ENCODE measurements at regions not wholly inside any gene's neighbourhood (a gene's known extent, or its start where the extent isn't known, plus 50 kb on each side); places are given as distances from the start of the nearest gene placed in this dataset.

DNA sequence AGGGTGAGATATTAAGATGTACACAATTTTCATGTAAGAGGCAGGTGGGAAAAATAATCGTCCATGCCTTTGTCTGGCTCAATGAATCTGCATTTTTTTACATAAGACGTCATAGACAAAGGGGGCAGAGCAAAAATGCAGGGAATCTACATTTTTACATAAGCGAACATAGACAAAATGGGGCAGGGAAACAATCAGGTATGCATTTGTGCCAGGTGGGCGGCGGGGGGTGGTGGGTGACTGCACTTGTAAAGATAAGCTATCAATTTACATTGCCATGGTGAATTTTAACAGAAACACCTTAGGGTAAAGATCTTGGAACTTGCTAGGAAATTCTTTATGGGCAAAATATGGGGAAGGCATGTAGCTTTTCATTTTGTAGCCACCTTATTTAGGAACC, 96.3 kb upstream of the CES5A start:
- H3K27me3 ChIP-seq (replicated peaks; ENCODE audit: control insufficient read depth, insufficient read depth, low read length): no peaks in the 10 kb centered on the region; the same call in 1 of the 2 replicates
- no peak for DNase-seq (ENCODE audit: extremely low read depth, insufficient read length)
- no peaks in the 10 kb centered on the region for H3K36me3 ChIP-seq (ENCODE audit: control insufficient read depth, insufficient read depth, low read length)
- TF ChIP-seq, protein P1, sequence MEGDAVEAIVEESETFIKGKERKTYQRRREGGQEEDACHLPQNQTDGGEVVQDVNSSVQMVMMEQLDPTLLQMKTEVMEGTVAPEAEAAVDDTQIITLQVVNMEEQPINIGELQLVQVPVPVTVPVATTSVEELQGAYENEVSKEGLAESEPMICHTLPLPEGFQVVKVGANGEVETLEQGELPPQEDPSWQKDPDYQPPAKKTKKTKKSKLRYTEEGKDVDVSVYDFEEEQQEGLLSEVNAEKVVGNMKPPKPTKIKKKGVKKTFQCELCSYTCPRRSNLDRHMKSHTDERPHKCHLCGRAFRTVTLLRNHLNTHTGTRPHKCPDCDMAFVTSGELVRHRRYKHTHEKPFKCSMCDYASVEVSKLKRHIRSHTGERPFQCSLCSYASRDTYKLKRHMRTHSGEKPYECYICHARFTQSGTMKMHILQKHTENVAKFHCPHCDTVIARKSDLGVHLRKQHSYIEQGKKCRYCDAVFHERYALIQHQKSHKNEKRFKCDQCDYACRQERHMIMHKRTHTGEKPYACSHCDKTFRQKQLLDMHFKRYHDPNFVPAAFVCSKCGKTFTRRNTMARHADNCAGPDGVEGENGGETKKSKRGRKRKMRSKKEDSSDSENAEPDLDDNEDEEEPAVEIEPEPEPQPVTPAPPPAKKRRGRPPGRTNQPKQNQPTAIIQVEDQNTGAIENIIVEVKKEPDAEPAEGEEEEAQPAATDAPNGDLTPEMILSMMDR (IDR thresholded peaks at IDR 0.05; ENCODE audit: insufficient read depth, low read length, poor library complexity, severe bottlenecking): no peak
- H3K4me3 ChIP-seq (replicated peaks; ENCODE audit: low read depth, low read length): no peak overlapping the region

DNA sequence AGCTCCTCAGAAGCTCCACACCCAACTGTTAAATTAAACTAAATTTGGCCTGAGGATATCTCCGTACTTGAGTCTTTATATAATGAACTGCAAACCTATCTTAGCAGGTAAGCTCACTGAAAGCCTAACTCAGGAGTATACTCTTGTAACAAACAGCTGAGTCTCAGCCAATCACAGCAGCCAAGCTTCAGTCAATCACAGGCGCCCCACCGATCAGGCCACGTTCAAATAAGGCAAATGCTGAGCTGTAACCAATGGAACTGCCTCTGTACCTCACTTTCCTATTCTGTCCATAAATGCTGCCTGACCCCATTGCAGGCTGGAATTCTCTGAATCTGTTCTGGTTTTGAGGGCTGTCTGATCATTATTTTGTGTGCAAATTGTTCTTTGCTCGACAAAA, 93.0 kb upstream of the CES5A start:
- no peak overlapping the region for H3K4me3 ChIP-seq (replicated peaks; ENCODE audit: low read depth, low read length)
- TF ChIP-seq, protein P1 (IDR thresholded peaks at IDR 0.05; ENCODE audit: insufficient read depth, low read length, poor library complexity, severe bottlenecking): no peak
- no peaks in the 10 kb centered on the region for H3K36me3 ChIP-seq (ENCODE audit: control insufficient read depth, insufficient read depth, low read length)
- peaks cover 1% of the 10 kb centered on the region; the same call in 1 of the 2 replicates for H3K27me3 ChIP-seq (replicated peaks; ENCODE audit: control insufficient read depth, insufficient read depth, low read length)
- no peak for DNase-seq (ENCODE audit: extremely low read depth, insufficient read length)

DNA sequence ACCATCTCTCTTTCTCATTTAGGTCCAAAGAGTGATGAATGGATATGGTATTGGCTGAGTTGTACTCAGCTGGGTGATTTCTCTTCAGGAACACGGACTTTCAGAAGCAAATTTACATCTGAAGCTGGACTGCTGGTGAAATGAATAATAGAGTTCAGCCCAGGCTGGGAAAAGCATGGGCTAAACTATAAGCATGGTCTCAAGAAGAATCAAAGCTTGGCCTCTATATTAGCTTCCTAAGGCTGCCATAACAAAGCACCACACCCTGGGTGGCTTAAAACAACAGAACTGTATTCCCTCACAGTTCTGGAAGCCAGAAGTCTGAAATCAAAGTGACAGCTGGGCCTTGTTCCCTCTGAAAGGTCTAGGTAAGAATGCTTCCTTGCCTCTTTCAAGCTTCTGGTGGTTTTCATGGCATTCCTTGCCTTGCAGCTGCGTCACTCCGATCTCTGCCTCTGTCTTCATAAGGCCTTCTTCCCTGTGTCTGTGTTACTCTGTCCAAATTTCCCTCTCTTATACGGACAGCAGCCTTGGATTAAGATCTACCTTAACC, 89.8 kb upstream of the CES5A start:
- Histone ChIP-seq H3K27me3 (replicated peaks; ENCODE audit: control insufficient read depth, insufficient read depth, low read length) (peaks cover 1% of the 10 kb centered on the region; the same call in 1 of the 2 replicates), H3K4me3 (replicated peaks; ENCODE audit: low read depth, low read length) (no peak overlapping the region), H3K36me3 (ENCODE audit: control insufficient read depth, insufficient read depth, low read length) (no peaks in the 10 kb centered on the region)
- TF ChIP-seq, protein P1 (IDR thresholded peaks at IDR 0.05; ENCODE audit: insufficient read depth, low read length, poor library complexity, severe bottlenecking): no peak
- DNase-seq (ENCODE audit: extremely low read depth, insufficient read length): no peak

DNA sequence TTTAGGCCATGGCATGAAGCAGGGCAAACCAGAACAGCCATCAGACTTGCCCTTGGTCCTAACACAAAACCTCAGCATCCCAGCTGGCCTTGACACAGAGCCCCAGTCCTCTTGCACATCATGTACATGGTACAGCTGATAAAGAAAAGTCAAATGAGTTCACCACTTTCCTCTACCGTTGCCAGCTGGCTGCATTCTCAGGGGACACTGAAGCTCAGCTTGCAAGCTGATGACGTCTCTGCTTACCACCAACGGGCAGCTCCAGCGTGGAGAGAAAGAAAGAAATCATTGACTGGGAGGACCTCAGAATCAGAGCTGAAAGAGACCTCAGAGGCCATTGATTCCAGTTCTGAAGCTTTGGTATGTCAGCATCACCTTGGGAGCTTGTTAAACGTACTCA, 80.7 kb upstream of the CES5A start:
- TF ChIP-seq, protein P1 (IDR thresholded peaks at IDR 0.05; ENCODE audit: insufficient read depth, low read length, poor library complexity, severe bottlenecking): no peak
- no peak for DNase-seq (ENCODE audit: extremely low read depth, insufficient read length)
- H3K4me3 ChIP-seq (replicated peaks; ENCODE audit: low read depth, low read length): no peak overlapping the region
- no peaks in the 10 kb centered on the region for H3K36me3 ChIP-seq (ENCODE audit: control insufficient read depth, insufficient read depth, low read length)
- no peaks in the 10 kb centered on the region; the same call in 1 of the 2 replicates for H3K27me3 ChIP-seq (replicated peaks; ENCODE audit: control insufficient read depth, insufficient read depth, low read length)

DNA sequence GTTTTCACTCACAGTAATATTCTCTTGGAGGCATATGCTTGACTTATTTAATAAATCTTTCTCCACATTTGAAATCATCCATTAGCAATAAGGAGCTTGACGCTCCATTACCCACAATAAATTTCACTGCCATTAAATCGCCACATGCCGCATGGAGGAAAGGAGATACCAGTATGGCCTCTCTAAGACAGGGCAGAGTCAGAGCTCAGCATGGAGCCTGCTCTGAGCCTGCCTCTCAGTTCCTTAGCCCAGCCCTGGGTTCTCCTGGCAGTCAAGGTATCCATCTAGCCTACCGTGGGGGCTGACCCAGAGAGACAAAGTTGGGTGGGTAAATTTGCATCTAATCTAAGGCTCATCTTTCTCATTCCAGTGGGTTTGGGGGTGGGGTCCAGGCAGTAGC, 80.3 kb upstream of the CES5A start:
- Histone ChIP-seq H3K4me3 (replicated peaks; ENCODE audit: low read depth, low read length) (no peak overlapping the region), H3K36me3 (ENCODE audit: control insufficient read depth, insufficient read depth, low read length) (no peaks in the 10 kb centered on the region), H3K27me3 (replicated peaks; ENCODE audit: control insufficient read depth, insufficient read depth, low read length) (no peaks in the 10 kb centered on the region; the same call in 1 of the 2 replicates)
- TF ChIP-seq, protein P1 (IDR thresholded peaks at IDR 0.05; ENCODE audit: insufficient read depth, low read length, poor library complexity, severe bottlenecking): no peak
- DNase-seq (ENCODE audit: extremely low read depth, insufficient read length): no peak

DNA sequence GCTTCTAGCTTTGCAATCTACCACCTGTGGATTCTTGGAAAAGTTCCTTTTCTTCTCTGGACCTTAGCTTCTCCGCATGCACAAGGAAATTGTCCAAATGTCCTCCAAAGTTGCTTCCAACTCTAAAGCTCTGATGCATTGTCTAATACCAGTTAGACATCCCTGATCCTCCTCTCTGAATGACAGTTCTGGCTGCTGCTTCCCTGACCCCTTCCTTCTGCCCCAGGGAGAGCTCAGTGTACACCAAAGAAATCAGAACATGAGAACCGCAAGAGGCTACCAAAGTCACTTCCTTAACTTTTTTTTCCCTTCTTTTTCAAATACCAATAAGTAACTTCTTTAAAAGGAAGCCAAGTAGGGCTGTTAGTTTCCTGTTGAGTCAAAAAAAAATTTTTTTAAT, 79.7 kb upstream of the CES5A start:
- H3K27me3 ChIP-seq (replicated peaks; ENCODE audit: control insufficient read depth, insufficient read depth, low read length): no peaks in the 10 kb centered on the region; the same call in 1 of the 2 replicates
- no peaks in the 10 kb centered on the region for H3K36me3 ChIP-seq (ENCODE audit: control insufficient read depth, insufficient read depth, low read length)
- TF ChIP-seq, protein P1 (IDR thresholded peaks at IDR 0.05; ENCODE audit: insufficient read depth, low read length, poor library complexity, severe bottlenecking): no peak
- no peak overlapping the region for H3K4me3 ChIP-seq (replicated peaks; ENCODE audit: low read depth, low read length)
- no peak for DNase-seq (ENCODE audit: extremely low read depth, insufficient read length)

Data from GM06990 (cell line).